Neural progenitor cell (in vitro differentiated cells): ENCODE measurements at regions not wholly inside any gene's neighbourhood (a gene's known extent, or its start where the extent isn't known, plus 50 kb on each side); places are given as distances from the start of the nearest gene placed in this dataset.
A peak's percentile ranks its signal among the peaks of the same experiment; 100 is the strongest.

Source experiments
- DNase-seq: peaks from one replicate; pipeline ENCODE4 v3.0.0-alpha.2; 2016; ENCODE audit warnings: low spot score
- H2AFZ ChIP-seq: fragments of 200-600 bp; sonication (generic); replicated peaks from 2 replicates; pipeline ENCODE4 v1.6.1; 2016; ENCODE audit warnings: antibody characterized with exemption
- H3F3A ChIP-seq: fragments of 200-600 bp; sonication (generic); 2 replicates; pipeline ENCODE4 v1.6.1; 2016; ENCODE audit warnings: antibody characterized with exemption, low read depth
- H3K27ac ChIP-seq: fragments of 200-600 bp; sonication (generic); 2 replicates; pipeline ENCODE4 v1.5.1; 2016; ENCODE audit warnings: mild to moderate bottlenecking
- H3K27me3 ChIP-seq: fragments of 200-600 bp; sonication (generic); 2 replicates; pipeline ENCODE4 v1.6.1; 2016; ENCODE audit warnings: mild to moderate bottlenecking, moderate library complexity
- H3K36me3 ChIP-seq: fragments of 200-600 bp; sonication (generic); 2 replicates; pipeline ENCODE4 v1.5.1; 2016
- H3K4me1 ChIP-seq: fragments of 200-600 bp; sonication (generic); 2 replicates; pipeline ENCODE4 v1.6.1; 2016; ENCODE audit warnings: mixed run types
- H3K4me2 ChIP-seq: fragments of 200-600 bp; sonication (generic); 2 replicates; pipeline ENCODE4 v1.6.1; 2016
- H3K4me3 ChIP-seq: fragments of 200-600 bp; sonication (generic); 2 replicates; pipeline ENCODE4 v1.5.1; 2016
- H3K79me2 ChIP-seq: fragments of 200-600 bp; sonication (generic); 2 replicates; pipeline ENCODE4 v1.6.1; 2016; ENCODE audit warnings: low read depth
- H3K9ac ChIP-seq: fragments of 200-600 bp; sonication (generic); 2 replicates; pipeline ENCODE4 v1.6.1; 2016
- H3K9me3 ChIP-seq: fragments of 200-600 bp; sonication (generic); 2 replicates; pipeline ENCODE4 v1.5.1; 2016; ENCODE audit warnings: low read depth
- H4K20me1 ChIP-seq: fragments of 200-600 bp; sonication (generic); 2 replicates; pipeline ENCODE4 v1.6.1; 2016; ENCODE audit warnings: low read depth
- H3K27ac Mint-ChIP-seq: 3 replicates; pipeline ENCODE4 v1.8.0; 2021; ENCODE audit warnings: mixed read lengths
- H3K27me3 Mint-ChIP-seq: 2 replicates; pipeline ENCODE4 v1.8.0; 2022; ENCODE audit warnings: low read depth, mild to moderate bottlenecking, inconsistent platforms, moderate library complexity, mixed read lengths; ENCODE audit not compliant: insufficient read depth
- H3K36me3 Mint-ChIP-seq: 3 replicates; pipeline ENCODE4 v1.8.0; 2021; ENCODE audit warnings: mixed read lengths
- H3K4me1 Mint-ChIP-seq: 3 replicates; pipeline ENCODE4 v1.8.0; 2021; ENCODE audit warnings: mixed read lengths
- H3K4me3 Mint-ChIP-seq: 3 replicates; pipeline ENCODE4 v1.8.0; 2021; ENCODE audit warnings: mild to moderate bottlenecking, moderate library complexity, mixed read lengths
- H3K9me3 Mint-ChIP-seq: 3 replicates; pipeline ENCODE4 v1.8.0; 2020; ENCODE audit warnings: mixed read lengths
- CTCF ChIP-seq: fragments of 200-600 bp; sonication (generic); IDR thresholded peaks from 2 replicates; pipeline ENCODE4 v1.5.1; 2017; ENCODE audit warnings: antibody characterized with exemption, mild to moderate bottlenecking
- EZH2 ChIP-seq: fragments of 200-600 bp; sonication (generic); IDR thresholded peaks from 2 replicates; pipeline ENCODE4 v1.6.1; 2017; ENCODE audit warnings: antibody characterized with exemption, mild to moderate bottlenecking, moderate library complexity
- EZH2phosphoT487 ChIP-seq: fragments of 200-600 bp; sonication (generic); IDR thresholded peaks from 2 replicates; pipeline ENCODE4 v1.6.1; 2017; ENCODE audit warnings: antibody characterized with exemption

- Mint-ChIP-seq H3K27me3 (no peaks in the 10 kb centered on the region), H3K4me1 (no peaks in the 10 kb centered on the region), H3K9me3 (no peaks in the 10 kb centered on the region), H3K27ac (no peak overlapping the region), H3K36me3 (no peaks in the 10 kb centered on the region), H3K4me3 (no peak overlapping the region)
- DNase-seq: no peak
- H3K27ac ChIP-seq: no peak overlapping the region
- no peak overlapping the region for H3K4me2 ChIP-seq
- H3K4me1 ChIP-seq: no peaks in the 10 kb centered on the region
- no peaks in the 10 kb centered on the region for H3K27me3 ChIP-seq
- no peaks in the 10 kb centered on the region for H3K9me3 ChIP-seq
- H3K79me2 ChIP-seq: no peaks in the 10 kb centered on the region
- H3K36me3 ChIP-seq: no peaks in the 10 kb centered on the region
- no peaks in the 10 kb centered on the region for H4K20me1 ChIP-seq
- H3F3A ChIP-seq: no peaks in the 10 kb centered on the region
- H3K4me3 ChIP-seq: no peak overlapping the region
- H3K9ac ChIP-seq: no peak overlapping the region
- TF ChIP-seq CTCF: no peak
- TF ChIP-seq EZH2phosphoT487: no peak
- TF ChIP-seq EZH2: no peak
- H2AFZ ChIP-seq: no peak overlapping the region
These were observed 68.6 kb upstream of the ADAMTS16 start for GRCh38 chr5:5071554-5071953.

GRCh38 chr5:5077236-5077635, 62.9 kb upstream of the ADAMTS16 start:
- Mint-ChIP-seq H3K27ac (no peak overlapping the region), H3K4me1 (peaks cover 12% of the 10 kb centered on the region), H3K36me3 (no peaks in the 10 kb centered on the region), H3K9me3 (peaks cover 3% of the 10 kb centered on the region), H3K4me3 (no peak overlapping the region), H3K27me3 (no peaks in the 10 kb centered on the region)
- Histone ChIP-seq H3K27me3 (no peaks in the 10 kb centered on the region), H3K27ac (no peak overlapping the region), H3K4me1 (peaks cover 4% of the 10 kb centered on the region), H2AFZ (peak overlapping the region; percentile 42), H3K79me2 (no peaks in the 10 kb centered on the region), H3K4me3 (no peak overlapping the region), H3F3A (no peaks in the 10 kb centered on the region), H3K9ac (no peak overlapping the region), H3K36me3 (no peaks in the 10 kb centered on the region), H3K4me2 (no peak overlapping the region), H3K9me3 (no peaks in the 10 kb centered on the region), H4K20me1 (no peaks in the 10 kb centered on the region)
- no peak for DNase-seq
- no peak for TF ChIP-seq EZH2
- no peak for TF ChIP-seq CTCF
- no peak for TF ChIP-seq EZH2phosphoT487

- H3K27ac Mint-ChIP-seq: peak overlapping the region; percentile 57
- Histone ChIP-seq H4K20me1 (no peaks in the 10 kb centered on the region), H3K9ac (no peak overlapping the region), H3K79me2 (no peaks in the 10 kb centered on the region), H3K4me1 (peaks cover 4% of the 10 kb centered on the region), H3K36me3 (no peaks in the 10 kb centered on the region), H3K27me3 (no peaks in the 10 kb centered on the region), H3K27ac (no peak overlapping the region), H2AFZ (peak overlapping the region; percentile 86), H3K4me2 (no peak overlapping the region), H3F3A (no peaks in the 10 kb centered on the region), H3K9me3 (no peaks in the 10 kb centered on the region), H3K4me3 (no peak overlapping the region)
- peak; percentile 25 for TF ChIP-seq CTCF
- TF ChIP-seq EZH2: no peak
- no peak overlapping the region for H3K4me3 Mint-ChIP-seq
- H3K27me3 Mint-ChIP-seq: peaks cover 3% of the 10 kb centered on the region
- DNase-seq: peak; percentile 24
- H3K36me3 Mint-ChIP-seq: no peaks in the 10 kb centered on the region
- peaks cover 3% of the 10 kb centered on the region for H3K9me3 Mint-ChIP-seq
- H3K4me1 Mint-ChIP-seq: peaks cover 12% of the 10 kb centered on the region
These were observed 61.9 kb upstream of the ADAMTS16 start for GRCh38 chr5:5078009-5078897.
